Common myeloid progenitor, CD34-positive (primary cell): ENCODE measurements at regions not wholly inside any gene's neighbourhood (a gene's known extent, or its start where the extent isn't known, plus 50 kb on each side); places are given as distances from the start of the nearest gene placed in this dataset.
"Not testable (repeated sequence)": the region's sequence is repeated elsewhere in the genome, so short reads cannot be mapped to it uniquely, and the experiment has no call there.

Experiments
- CTCF ChIA-PET: fragments of 350-600 bp; sonication (Branson Sonifier 250); formaldehyde crosslinking; loops from one replicate; lab custom pipeline; 2021; ENCODE audit warnings: antibody characterized with exemption; lab: Charles Lee
- POLR2A ChIA-PET: fragments of 350-600 bp; sonication (Branson Sonifier 250); formaldehyde crosslinking; loops from one replicate; lab custom pipeline; 2021; ENCODE audit warnings: antibody characterized with exemption; lab: Charles Lee
- DNase-seq, 3 donors: peaks; one replicate each; pipeline versions ENCODE4 v3.0.0 to v3.0.0-alpha.2; 2013
- H3K27ac ChIP-seq, 2 experiments: 1 replicate in 1 of 2; 2 replicates in 1 of 2; pipeline ENCODE4 v1.7.0; 2013; ENCODE audit warnings: inconsistent platforms in 2 of 2, low read length in 2 of 2, mild to moderate bottlenecking in 2 of 2, low read depth in 1 of 2, moderate library complexity in 1 of 2; ENCODE audit not compliant: severe bottlenecking in 2 of 2, insufficient read depth in 1 of 2, poor library complexity in 1 of 2
- H3K27me3 ChIP-seq, 5 experiments: replicated peaks in 2 of 5; 1 replicate in 3 of 5; 2 replicates in 2 of 5; pipeline versions ENCODE4 v1.6.1 to v1.7.0; 2013; ENCODE audit warnings: low read length in 4 of 5, mild to moderate bottlenecking in 2 of 5, moderate library complexity in 2 of 5, inconsistent platforms in 1 of 5; ENCODE audit not compliant: insufficient read depth in 5 of 5, control insufficient read depth in 4 of 5
- H3K36me3 ChIP-seq, 4 experiments: 1 replicate in 2 of 4; 2 replicates in 2 of 4; pipeline versions ENCODE4 v1.6.1 to v1.7.0; 2013; ENCODE audit warnings: low read length in 3 of 4, control low read depth in 1 of 4, mild to moderate bottlenecking in 1 of 4; ENCODE audit not compliant: control insufficient read depth in 4 of 4, insufficient read depth in 4 of 4
- H3K4me1 ChIP-seq, 4 experiments: 1 replicate in 3 of 4; 2 replicates in 1 of 4; pipeline versions ENCODE4 v1.6.1 to v1.7.1; 2013; ENCODE audit warnings: low read length in 3 of 4, mild to moderate bottlenecking in 3 of 4, control low read depth in 1 of 4, inconsistent platforms in 1 of 4, moderate library complexity in 1 of 4; ENCODE audit not compliant: control insufficient read depth in 4 of 4, insufficient read depth in 4 of 4; ENCODE audit errors: control extremely low read depth in 1 of 4
- H3K4me3 ChIP-seq, 7 experiments: 1 replicate in 4 of 7; 2 replicates in 3 of 7; pipeline versions ENCODE4 v1.5.1 to v1.7.0; 2013; ENCODE audit warnings: mild to moderate bottlenecking in 7 of 7, low read length in 6 of 7, moderate library complexity in 6 of 7, inconsistent platforms in 2 of 7, low read depth in 2 of 7, control low read depth in 1 of 7; ENCODE audit not compliant: insufficient read depth in 4 of 7, control insufficient read depth in 1 of 7; ENCODE audit errors: extremely low read depth in 1 of 7
- H3K9me3 ChIP-seq, 5 experiments: 1 replicate in 4 of 5; 2 replicates in 1 of 5; pipeline versions ENCODE4 v1.6.1 to v1.7.1; 2013; ENCODE audit warnings: low read length in 4 of 5, mild to moderate bottlenecking in 2 of 5, inconsistent platforms in 1 of 5, low read depth in 1 of 5, moderate library complexity in 1 of 5; ENCODE audit not compliant: control insufficient read depth in 4 of 5, insufficient read depth in 2 of 5; ENCODE audit errors: control extremely low read depth in 1 of 5
- WGBS: methylation state at CpG from one replicate; pipeline ENCODE4 v1.1.5; 2013; ENCODE audit not compliant: insufficient coverage; 5-methylcytosine and 5-hydroxymethylcytosine counted together

GRCh38 chr6:121694389-121694788, 258.9 kb downstream of the GJA1 start:
- Histone ChIP-seq H3K4me1 (no peaks in the 10 kb centered on the region), H3K27me3 (peaks cover 0 to 7% (median 0%) of the 10 kb centered on the region in 5 experiments), H3K9me3 (no peaks in the 10 kb centered on the region), H3K4me3 (no peak overlapping the region), H3K36me3 (no peaks in the 10 kb centered on the region), H3K27ac (no peak overlapping the region)
- ChIA-PET CTCF (no interaction called here), POLR2A (no interaction called here)
- 93% methylated on average over 3 of the region's 3 CpGs for WGBS
- no peak for DNase-seq

GRCh38 chr6:121694801-121695251, 259.4 kb downstream of the GJA1 start:
- no peaks in the 10 kb centered on the region for H3K4me1 ChIP-seq
- no peak for DNase-seq
- no peak overlapping the region for H3K27ac ChIP-seq
- peaks cover 0 to 7% (median 0%) of the 10 kb centered on the region in 5 experiments for H3K27me3 ChIP-seq
- ChIA-PET POLR2A (no interaction called here), CTCF (no interaction called here)
- H3K36me3 ChIP-seq, result no peaks in the 10 kb centered on the region
- no peaks in the 10 kb centered on the region for H3K9me3 ChIP-seq
- 94% methylated on average over 2 of the region's 3 CpGs for WGBS
- H3K4me3 ChIP-seq, result no peak overlapping the region

- Histone ChIP-seq H3K4me3 (no peak overlapping the region), H3K4me1 (no peaks in the 10 kb centered on the region), H3K36me3 (no peaks in the 10 kb centered on the region), H3K27ac (no peak overlapping the region), H3K27me3 (peaks cover 0 to 7% (median 0%) of the 10 kb centered on the region in 5 experiments), H3K9me3 (peaks cover 0 to 3% (median 0%) of the 10 kb centered on the region in 5 experiments)
- WGBS, result 100% methylated on average over 2 of the region's 3 CpGs
- CTCF ChIA-PET, result no interaction called here
- no peak for DNase-seq
- POLR2A ChIA-PET, result no interaction called here
Measured at GRCh38 chr6:121695329-121695728, 259.9 kb downstream of the GJA1 start.

- ChIA-PET CTCF (no interaction called here), POLR2A (no interaction called here)
- 91% methylated on average over 3 of the region's 6 CpGs for WGBS
Measured at GRCh38 chr6:121697921-121698320, 262.5 kb downstream of the GJA1 start.

GRCh38 chr6:121698617-121699016, 263.2 kb downstream of the GJA1 start:
- Histone ChIP-seq H3K4me3 (no peak overlapping the region), H3K4me1 (no peaks in the 10 kb centered on the region), H3K27ac (no peak overlapping the region), H3K9me3 (peaks cover 0 to 5% (median 1%) of the 10 kb centered on the region in 5 experiments), H3K36me3 (no peaks in the 10 kb centered on the region), H3K27me3 (peaks cover 0 to 2% (median 0%) of the 10 kb centered on the region in 5 experiments)
- ChIA-PET POLR2A (no interaction called here), CTCF (no interaction called here)
- DNase-seq, result no peak

More at GRCh38 chr6:121697921-121698320, 262.5 kb downstream of the GJA1 start:
- H3K4me1 ChIP-seq, result no peaks in the 10 kb centered on the region
- H3K27ac ChIP-seq, result no peak overlapping the region
- no peaks in the 10 kb centered on the region for H3K36me3 ChIP-seq
- peaks cover 0 to 4% (median 1%) of the 10 kb centered on the region in 5 experiments for H3K9me3 ChIP-seq
- DNase-seq, result no peak
- peaks cover 0 to 4% (median 0%) of the 10 kb centered on the region in 5 experiments for H3K27me3 ChIP-seq
- no peak overlapping the region for H3K4me3 ChIP-seq

- H3K4me3 ChIP-seq, H3K36me3 ChIP-seq, H3K9me3 ChIP-seq, CTCF ChIA-PET, H3K27ac ChIP-seq, DNase-seq, POLR2A ChIA-PET, H3K27me3 ChIP-seq, H3K4me1 ChIP-seq: not testable (repeated sequence)
- 98% methylated on average over 8 of the region's 8 CpGs for WGBS
Measured at GRCh38 chr6:121703129-121703528, 267.7 kb downstream of the GJA1 start.

GRCh38 chr6:121711472-121711871, 276.0 kb downstream of the GJA1 start:
- 88% methylated on average over 3 of the region's 3 CpGs for WGBS
- Histone ChIP-seq H3K27ac (no peak overlapping the region), H3K9me3 (no peaks in the 10 kb centered on the region), H3K4me3 (no peak overlapping the region), H3K36me3 (no peaks in the 10 kb centered on the region), H3K4me1 (no peaks in the 10 kb centered on the region), H3K27me3 (no peaks in the 10 kb centered on the region)
- ChIA-PET POLR2A (no interaction called here), CTCF (no interaction called here)
- no peak for DNase-seq
